SIG-M5 treated with dmso at 0.1 percent for 504 hours (cell line): ENCODE measurements at regions not wholly inside any gene's neighbourhood (a gene's known extent, or its start where the extent isn't known, plus 50 kb on each side); places are given as distances from the start of the nearest gene placed in this dataset.
A peak's percentile ranks its signal among the peaks of the same experiment; 100 is the strongest.

ENCODE experiments used
- DNase-seq: peaks from one replicate; lab custom pipeline; 2025; ENCODE audit not compliant: unreplicated experiment; lab: John Stamatoyannopoulos, UW

DNA sequence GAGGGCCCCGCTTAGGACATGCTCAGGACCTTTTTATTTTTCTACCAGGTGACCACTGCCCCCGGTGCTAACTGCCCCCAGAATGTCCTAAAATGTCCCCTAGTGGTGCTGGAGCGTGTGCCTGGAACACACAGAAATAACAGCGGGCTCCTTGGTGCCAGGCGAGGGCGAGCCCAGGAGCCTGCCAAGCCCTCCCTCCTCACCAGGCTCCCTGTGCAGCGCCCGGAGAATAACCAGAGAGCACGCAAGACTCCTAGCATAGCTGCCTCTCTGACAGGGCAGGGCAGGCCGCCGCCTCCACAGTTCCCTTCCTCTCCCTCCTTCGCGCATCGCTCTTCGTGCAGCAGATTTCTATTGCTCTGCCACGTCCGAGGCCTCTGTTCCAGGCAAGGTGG, 84.3 kb upstream of the ZNF516 start:
- no peak for DNase-seq

DNA sequence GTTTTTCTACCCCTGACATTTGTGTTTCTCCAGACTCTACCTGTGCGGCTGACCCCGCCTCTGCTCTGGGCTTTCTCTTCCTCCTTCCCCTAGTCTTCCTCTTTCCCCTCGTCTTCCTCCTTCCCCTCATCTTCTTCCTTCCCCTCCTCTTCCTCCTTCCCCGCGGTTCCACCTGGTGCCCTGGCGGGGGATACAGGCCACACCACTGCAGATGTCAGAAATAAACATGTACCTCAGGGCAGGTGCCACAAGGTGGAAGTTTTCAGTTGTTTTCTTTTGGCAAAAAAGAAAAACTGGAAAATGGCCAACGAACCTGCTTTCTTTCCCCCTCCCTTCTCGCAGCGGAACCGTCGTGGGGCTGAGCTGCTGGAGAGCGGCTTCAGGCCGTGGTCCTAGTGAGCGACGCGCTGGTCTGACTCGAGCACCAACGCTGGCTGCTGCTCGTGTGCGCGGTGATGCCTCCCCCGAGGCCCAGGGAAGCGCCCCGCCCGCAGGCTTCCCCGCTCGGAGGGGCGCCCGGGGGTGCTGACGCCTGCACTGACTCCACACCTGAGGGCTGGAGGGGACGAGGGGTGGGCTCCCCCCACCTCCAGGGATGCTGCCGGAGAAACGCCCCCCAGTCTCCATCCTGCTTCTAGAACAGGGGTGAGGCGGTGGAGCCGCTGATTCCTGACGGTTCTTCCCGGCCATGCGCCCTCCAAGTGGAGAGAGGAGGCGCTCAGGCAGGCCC, 83.7 kb upstream of the ZNF516 start:
- no peak for DNase-seq

DNA sequence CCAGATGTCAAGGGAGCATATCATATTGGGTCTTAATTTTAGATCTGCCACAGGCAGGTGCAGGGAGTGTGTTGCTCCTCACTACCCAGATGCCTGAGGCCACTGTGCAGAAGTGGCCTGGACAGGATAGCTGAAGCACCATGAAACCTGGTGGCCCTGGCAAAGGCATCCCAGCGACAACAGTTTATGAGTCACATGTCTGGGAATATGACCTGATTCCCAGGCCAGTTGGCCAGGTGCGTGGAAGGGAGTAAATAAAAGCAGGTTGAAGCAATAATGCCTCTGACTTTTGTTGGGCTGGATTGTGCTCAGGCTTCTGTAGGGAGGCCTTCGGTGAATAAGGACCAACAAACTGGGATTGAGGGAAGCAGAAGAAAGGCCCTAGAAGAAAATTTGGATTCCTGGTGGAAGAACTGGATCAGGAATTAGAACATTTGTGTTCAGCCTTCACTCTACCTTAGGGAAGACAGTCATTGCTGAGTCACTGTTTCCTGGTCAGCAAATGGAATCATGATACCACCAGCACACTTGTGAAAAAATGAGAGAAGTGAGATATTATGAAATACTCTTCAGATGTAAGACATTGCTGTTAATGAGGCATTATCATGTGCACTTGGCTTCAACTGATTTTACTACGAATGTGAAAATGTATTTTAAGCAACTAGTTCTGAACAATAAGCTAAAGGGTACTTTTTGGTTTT, 78.4 kb upstream of the ZNF516 start:
- DNase-seq, result peak; percentile 85

DNA sequence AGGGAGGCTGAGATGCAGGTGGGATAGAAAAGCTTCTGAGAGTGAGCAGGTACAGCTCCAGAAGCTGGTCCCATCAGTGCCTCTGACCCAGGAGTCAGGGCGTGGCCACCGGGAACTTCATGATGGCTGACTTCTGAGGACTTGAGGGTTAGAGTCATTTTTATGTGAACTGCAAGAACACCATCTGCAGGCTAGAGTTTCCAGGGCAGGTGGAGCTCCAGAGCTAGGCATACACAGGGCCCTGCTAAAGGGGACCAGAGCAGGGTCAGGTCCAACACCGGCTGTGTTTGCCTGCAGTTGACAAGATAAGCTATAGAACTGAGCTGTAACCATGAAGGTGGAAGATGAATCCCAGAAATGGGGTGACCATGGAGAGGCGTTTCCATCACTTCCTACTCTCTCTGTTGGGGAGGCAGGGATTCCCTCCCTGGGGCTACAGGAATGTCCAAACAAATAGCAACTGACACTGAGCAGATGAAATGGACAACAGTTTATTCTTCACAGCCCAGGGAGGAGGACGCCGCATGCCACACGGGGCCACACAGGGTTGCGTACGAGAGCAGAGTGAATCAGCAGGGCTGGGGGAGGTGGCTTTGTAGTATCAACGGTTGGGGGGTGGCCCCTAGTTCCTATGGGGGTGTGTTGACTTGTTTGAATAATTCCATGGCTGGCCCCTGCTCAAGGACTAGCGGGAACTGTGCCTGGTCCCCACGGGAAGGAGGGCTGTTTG, 77.6 kb upstream of the ZNF516 start:
- peak; percentile 46 for DNase-seq

DNA sequence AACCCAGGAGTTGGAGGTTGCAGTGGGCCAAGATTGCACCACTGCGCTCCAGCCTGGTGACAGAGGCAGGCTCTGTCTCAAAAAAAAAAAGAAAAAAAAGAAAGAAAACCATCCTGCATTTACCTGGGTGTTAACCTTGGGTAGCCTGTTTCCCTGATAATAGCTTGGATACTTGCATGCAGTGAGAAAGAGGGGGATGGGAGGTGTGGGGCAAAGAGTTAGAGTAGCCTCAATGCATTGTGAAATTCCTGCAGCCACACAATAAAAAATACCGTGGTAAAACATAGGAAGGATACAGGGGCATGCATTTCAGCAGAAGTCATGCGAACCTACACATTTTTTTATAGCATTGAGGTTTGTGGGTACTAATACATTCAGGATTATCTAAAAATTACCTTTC, 76.6 kb upstream of the ZNF516 start:
- peak; percentile 63 for DNase-seq

DNA sequence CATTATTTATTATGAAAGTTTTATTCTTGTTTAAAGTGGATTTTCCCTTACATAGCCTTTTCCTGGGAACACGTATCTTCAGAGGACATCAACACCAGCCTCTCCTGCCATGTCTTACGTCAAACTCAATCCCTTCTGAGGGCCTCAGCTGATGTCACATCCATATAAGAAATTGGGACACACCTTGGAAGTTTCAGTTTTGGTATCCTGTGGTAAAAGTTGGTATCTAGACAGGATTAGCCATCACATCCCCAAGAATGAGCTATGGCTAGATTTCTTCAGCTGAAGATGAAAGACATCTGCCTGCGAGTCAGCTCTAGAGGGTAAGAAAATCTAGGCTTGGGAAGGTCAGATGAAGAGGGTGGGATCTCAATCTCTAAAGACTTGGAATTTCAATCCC, 75.8 kb upstream of the ZNF516 start:
- DNase-seq, result no peak

GRCh38 chr18:76569644-76570419, 74.8 kb upstream of the ZNF516 start:
- no peak for DNase-seq

- peak; percentile 22 for DNase-seq
These were observed 73.7 kb upstream of the ZNF516 start for GRCh38 chr18:76568731-76569130.

GRCh38 chr18:76567835-76568445, 72.9 kb upstream of the ZNF516 start:
- DNase-seq, result no peak

DNA sequence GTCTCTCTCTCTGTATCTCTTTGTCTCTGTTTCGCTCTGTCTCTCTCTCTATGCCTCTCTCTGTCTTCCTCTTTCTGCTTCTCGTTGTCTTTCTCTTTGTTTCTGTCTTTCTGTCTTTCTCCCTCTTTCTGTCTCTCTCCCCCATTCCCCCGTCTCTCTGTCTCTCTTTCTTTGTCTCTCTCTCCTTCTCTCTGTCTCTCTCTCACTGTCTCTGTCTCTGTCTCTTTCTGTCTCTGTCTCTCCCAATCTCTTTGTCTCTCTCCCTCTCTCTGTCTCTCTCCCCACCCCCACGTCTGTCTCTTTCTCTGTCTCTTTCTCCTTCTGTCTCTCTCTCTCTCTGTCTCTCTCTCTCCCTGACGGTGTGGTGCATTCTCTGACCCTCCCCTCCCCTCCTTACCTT, 71.9 kb upstream of the ZNF516 start:
- DNase-seq, result no peak

- DNase-seq, result peak; percentile 96
These were observed 70.5 kb upstream of the ZNF516 start for GRCh38 chr18:76565238-76566173.

- peak; percentile 35 for DNase-seq
These were observed 69.7 kb upstream of the ZNF516 start for GRCh38 chr18:76564655-76565237.

GRCh38 chr18:76564117-76564516, 69.1 kb upstream of the ZNF516 start:
- peak; percentile 71 for DNase-seq

DNA sequence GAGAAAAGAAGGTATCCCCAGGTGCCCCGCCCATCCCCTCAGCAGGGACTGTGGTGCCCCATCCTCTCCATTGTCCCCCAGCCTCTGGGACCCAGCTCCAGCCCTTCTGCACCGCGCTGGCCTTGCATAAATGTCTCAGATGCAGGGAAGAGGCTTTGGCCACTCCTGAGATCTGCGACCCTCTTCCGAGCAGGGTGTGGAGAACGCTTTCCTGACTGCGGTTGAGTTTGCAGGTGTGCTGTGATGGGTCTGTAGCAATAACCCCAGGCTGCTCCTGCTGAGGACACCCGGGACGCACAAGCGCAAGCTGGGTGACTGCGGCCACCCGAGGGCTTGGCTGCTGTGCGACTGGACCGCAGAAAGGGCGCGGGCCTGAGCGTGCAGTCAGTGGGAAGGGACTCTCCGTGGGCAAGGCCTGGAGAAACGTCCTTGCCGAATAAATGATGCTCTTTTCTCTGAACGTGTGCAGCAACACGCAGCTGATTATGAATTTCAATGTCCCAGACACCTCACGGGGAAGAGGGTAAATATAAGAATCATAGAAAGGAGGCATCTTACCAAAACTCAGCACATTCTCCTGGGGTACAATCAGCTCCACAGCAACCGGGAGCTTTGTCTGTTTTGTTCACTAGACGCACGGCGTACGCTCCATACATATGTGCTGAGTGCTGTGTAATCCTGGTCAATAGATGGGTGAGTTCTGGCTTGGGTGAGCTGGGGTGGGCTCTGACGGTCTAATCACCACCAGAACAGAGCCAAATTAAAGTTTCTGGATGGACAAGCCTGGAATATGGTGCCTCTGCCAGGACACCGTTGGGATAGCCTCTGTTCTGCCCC, 67.5 kb upstream of the ZNF516 start:
- DNase-seq, result no peak

- no peak for DNase-seq
These were observed 64.0 kb upstream of the ZNF516 start for GRCh38 chr18:76558881-76559667.

DNA sequence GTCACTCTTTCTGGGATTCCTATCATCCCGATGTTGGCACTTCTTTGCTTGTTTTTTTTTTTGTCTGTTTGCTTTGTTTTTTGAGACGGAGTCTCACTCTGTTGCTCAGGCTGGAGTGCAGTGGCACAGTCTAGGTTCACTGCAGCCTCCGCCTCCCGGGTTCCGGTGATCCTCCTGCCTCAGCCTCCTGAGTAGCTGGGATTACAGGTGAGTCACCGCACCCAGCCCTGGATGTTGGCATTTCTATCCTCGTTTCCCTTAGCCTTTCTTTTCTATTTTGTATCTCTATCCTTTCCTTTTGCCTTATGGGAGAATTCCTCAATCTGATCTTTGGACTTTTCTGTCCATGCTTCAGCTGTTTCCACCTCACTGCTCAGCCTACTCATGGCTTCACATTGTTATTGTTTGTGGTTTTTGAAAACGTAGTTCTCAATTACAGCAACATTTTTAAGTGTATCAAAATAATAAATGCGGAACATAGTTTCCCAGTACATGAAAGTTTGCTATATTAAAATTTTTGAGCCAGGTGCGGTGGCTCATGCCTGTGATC, 62.1 kb upstream of the ZNF516 start:
- no peak for DNase-seq

DNA sequence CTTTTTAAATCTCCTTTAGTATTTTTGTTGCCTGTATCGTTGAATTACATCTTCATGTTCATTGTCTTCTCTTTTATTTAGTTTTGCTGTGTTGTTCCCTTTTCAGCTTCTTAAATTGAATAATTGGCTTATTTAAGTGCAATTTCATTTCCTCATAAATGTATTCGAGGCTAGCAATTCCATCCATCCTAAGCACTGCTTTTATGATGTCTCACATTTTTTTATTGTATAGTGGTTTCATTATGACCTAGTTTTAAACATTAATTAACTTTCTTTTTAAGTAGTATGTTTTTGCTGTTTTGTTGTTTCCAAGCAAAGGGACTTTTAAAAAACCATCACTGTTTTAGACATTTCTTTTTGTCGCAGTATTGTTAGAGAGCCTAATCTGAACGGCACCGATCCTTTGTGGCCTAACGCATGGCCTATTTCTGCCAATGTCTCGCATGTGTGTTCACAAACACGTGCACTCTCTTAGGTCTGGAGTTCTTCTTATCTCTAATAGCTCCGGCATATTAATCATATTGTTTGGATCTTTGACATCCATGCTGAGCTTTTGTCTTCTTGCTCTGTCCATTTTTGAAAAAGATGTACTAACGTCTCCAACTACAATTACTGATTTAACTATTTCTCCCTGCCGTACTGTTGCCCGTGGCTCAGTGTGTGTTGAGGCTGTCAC, 59.6 kb upstream of the ZNF516 start:
- DNase-seq, result peak; percentile 58
